Thoracic aorta (tissue), 2 donors: ENCODE measurements at regions not wholly inside any gene's neighbourhood (a gene's known extent, or its start where the extent isn't known, plus 50 kb on each side); places are given as distances from the start of the nearest gene placed in this dataset.

ENCODE experiments used
- ATAC-seq: fragments of 150-250 bp; one replicate; pipeline ENCODE4 v1.8.0; 2017; ENCODE audit warnings: low read depth; ENCODE audit not compliant: insufficient number of reproducible peaks, low FRiP score
- DNase-seq: peaks from one replicate; pipeline ENCODE4 v3.0.0-alpha.2; 2020; ENCODE audit warnings: low spot score
- H3K27ac ChIP-seq, 2 donors: fragments of 200-600 bp; sonication (generic); 1 replicate in 1 of 2; 2 replicates in 1 of 2; pipeline ENCODE4 v1.5.1; 2016; ENCODE audit warnings: mild to moderate bottlenecking in 2 of 2, moderate library complexity in 2 of 2
- H3K27me3 ChIP-seq: fragments of 200-600 bp; sonication (generic); replicated peaks from 2 replicates; pipeline ENCODE4 v1.6.0; 2016; ENCODE audit warnings: mild to moderate bottlenecking; ENCODE audit not compliant: insufficient read depth
- H3K36me3 ChIP-seq: fragments of 200-600 bp; sonication (generic); one replicate; pipeline ENCODE4 v1.5.1; 2016
- H3K4me1 ChIP-seq, 2 donors: fragments of 200-600 bp; sonication (generic); 1 replicate in 1 of 2; 2 replicates in 1 of 2; pipeline versions ENCODE4 v1.5.1 to v1.6.0; 2016; ENCODE audit warnings: low read depth in 2 of 2, mild to moderate bottlenecking in 1 of 2; ENCODE audit not compliant: control insufficient read depth in 1 of 2
- H3K4me3 ChIP-seq: fragments of 200-600 bp; sonication (generic); 2 replicates; pipeline ENCODE4 v1.5.1; 2016; ENCODE audit warnings: mild to moderate bottlenecking
- H3K9me3 ChIP-seq: fragments of 200-600 bp; sonication (generic); 2 replicates; pipeline ENCODE4 v1.5.1; 2016
- CTCF ChIP-seq: fragments of 200-600 bp; sonication (generic); IDR thresholded peaks from one replicate; pipeline ENCODE4 v1.5.1; 2019; ENCODE audit warnings: antibody characterized with exemption

- H3K27me3 ChIP-seq = no peaks in the 10 kb centered on the region
- no peak overlapping the region for H3K27ac ChIP-seq
- no peak for TF ChIP-seq CTCF
- H3K9me3 ChIP-seq = no peaks in the 10 kb centered on the region
- ATAC-seq (no peak), DNase-seq (no peak)
- peaks cover 7 to 9% of the 10 kb centered on the region in 2 donors for H3K4me1 ChIP-seq
- no peaks in the 10 kb centered on the region for H3K36me3 ChIP-seq
- no peak overlapping the region for H3K4me3 ChIP-seq
These were observed 185.3 kb upstream of the NUDT6 start for GRCh38 chr4:123107444-123108252.

GRCh38 chr4:123109139-123109538, 186.7 kb upstream of the NUDT6 start:
- Histone ChIP-seq H3K27me3 (no peaks in the 10 kb centered on the region), H3K36me3 (no peaks in the 10 kb centered on the region), H3K4me1 (peaks cover 7% of the 10 kb centered on the region in 2 donors), H3K27ac (no peak overlapping the region), H3K9me3 (no peaks in the 10 kb centered on the region), H3K4me3 (no peak overlapping the region)
- DNase-seq (no peak), ATAC-seq (no peak)
- no peak for TF ChIP-seq CTCF

- no peak for ATAC-seq
- TF ChIP-seq CTCF = no peak
- Histone ChIP-seq H3K36me3 (no peaks in the 10 kb centered on the region), H3K4me3 (no peak overlapping the region), H3K4me1 (peaks cover 7% of the 10 kb centered on the region in 2 donors), H3K27ac (no peak overlapping the region), H3K9me3 (no peaks in the 10 kb centered on the region), H3K27me3 (no peaks in the 10 kb centered on the region)
- no peak for DNase-seq
These were observed 187.8 kb upstream of the NUDT6 start for GRCh38 chr4:123110147-123110546.

- DNase-seq (no peak), ATAC-seq (no peak)
- Histone ChIP-seq H3K27ac (no peak overlapping the region), H3K27me3 (no peaks in the 10 kb centered on the region), H3K4me1 (peaks cover 7% of the 10 kb centered on the region in 2 donors), H3K4me3 (no peak overlapping the region), H3K9me3 (no peaks in the 10 kb centered on the region), H3K36me3 (no peaks in the 10 kb centered on the region)
- no peak for TF ChIP-seq CTCF
These were observed 188.3 kb upstream of the NUDT6 start for GRCh38 chr4:123110685-123111084.

GRCh38 chr4:123113155-123113554, 190.8 kb upstream of the NUDT6 start:
- Histone ChIP-seq H3K36me3 (no peaks in the 10 kb centered on the region), H3K9me3 (no peaks in the 10 kb centered on the region), H3K4me3 (no peak overlapping the region), H3K27ac (no peak overlapping the region), H3K4me1 (peaks cover 7% of the 10 kb centered on the region in 2 donors), H3K27me3 (no peaks in the 10 kb centered on the region)
- TF ChIP-seq CTCF = no peak
- DNase-seq (no peak), ATAC-seq (no peak)
